ENCODE measurements at regions not wholly inside any gene's neighbourhood (a gene's known extent, or its start where the extent isn't known, plus 50 kb on each side); places are given as distances from the start of the nearest gene placed in this dataset.
A peak's percentile ranks its signal among the peaks of the same experiment; 100 is the strongest.
"Not testable (repeated sequence)": the region's sequence is repeated elsewhere in the genome, so short reads cannot be mapped to it uniquely, and the experiment has no call there.

- DNase-seq (ENCODE audit: low read depth in 3 of 3, low spot score in 2 of 3): no peak
These were observed 203.0 kb upstream of the MYL2 start for GRCh38 chr12:111123390-111123789.

DNA sequence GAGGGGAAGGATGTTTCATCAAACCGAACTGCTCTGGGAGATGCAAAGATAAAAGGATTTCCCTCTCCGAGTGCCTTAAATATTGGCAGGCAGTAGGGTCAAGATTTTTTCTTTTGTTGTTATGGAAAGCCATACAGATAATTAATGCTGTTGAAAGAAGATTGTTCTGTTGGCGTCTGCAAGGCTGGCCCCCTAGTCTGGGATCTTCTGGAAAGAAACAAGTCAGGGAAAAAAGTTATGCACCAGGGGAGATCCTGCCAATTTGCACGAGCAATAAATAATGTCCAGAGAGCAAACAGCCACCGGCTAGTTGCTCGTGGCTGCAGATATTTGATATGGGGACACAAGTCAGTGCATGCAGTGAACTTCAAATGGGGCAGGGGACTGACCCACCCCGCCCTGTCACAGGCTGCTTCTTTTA lies 202.1 kb upstream of the MYL2 start:
- peak in 1 of 3 donors; percentile 52 for DNase-seq (ENCODE audit: low read depth in 3 of 3, low spot score in 2 of 3)

- no peak for DNase-seq (ENCODE audit: low read depth in 3 of 3, low spot score in 2 of 3)
These were observed 201.5 kb upstream of the MYL2 start for GRCh38 chr12:111121840-111122239.

DNA sequence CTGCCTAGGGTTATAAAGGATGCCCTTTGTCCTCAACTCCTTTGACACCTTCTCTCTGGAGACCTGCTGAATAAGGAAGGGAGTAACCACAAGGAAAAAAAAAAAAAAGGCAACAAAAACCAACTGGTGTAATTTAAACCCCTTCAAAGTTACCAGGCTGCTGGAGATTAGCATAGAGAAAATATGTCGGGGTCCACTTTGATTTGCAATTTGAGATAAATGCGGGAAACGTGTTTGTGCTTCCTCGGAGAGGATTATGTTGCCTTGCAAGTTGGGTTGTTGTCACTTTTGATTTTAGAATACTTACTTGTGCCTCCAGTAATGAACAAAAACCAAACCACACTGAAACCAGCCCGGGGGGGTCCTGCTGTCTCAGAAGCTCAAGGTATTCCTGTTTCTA lies 200.2 kb upstream of the MYL2 start:
- DNase-seq (ENCODE audit: low read depth in 3 of 3, low spot score in 2 of 3): no peak

DNA sequence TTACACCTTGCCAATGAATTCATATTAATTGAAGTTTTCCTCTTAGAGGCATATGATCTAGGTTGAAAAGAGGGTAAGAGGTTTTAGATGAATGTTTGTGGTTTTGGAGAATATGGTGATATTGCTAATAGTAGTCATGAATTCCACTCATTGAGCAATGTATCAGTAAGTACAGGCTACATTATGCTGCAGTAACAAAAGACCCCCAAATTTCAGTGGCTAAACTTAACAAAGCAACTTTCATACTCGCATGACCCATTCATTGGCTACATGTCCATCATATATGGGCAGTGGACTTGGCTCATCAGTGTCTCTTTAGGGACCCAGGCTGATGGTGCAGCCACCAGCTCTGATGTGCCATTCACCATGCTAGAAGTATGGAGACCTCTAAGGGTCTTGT lies 196.6 kb upstream of the MYL2 start:
- no peak for DNase-seq (ENCODE audit: low read depth in 3 of 3, low spot score in 2 of 3)

DNA sequence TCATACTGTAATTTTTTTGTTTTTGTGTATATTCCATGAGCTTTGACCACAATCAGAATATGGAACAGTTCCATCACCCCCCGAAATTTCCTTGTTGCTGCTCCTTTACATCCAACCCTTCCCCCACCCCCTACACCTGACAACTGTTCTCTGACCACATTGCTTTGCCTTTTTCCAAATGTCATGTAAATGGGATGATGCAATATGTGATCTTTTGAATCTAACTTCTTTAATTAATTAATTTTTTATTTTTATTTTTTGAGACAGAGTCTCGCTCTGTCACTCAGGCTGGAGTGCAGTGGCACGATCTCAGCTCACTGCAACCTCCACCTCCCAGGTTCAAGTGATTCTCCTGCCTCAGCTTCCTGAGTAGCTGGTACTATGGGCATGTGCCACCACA lies 192.9 kb upstream of the MYL2 start:
- DNase-seq (ENCODE audit: low read depth in 3 of 3, low spot score in 2 of 3): not testable (repeated sequence)

DNA sequence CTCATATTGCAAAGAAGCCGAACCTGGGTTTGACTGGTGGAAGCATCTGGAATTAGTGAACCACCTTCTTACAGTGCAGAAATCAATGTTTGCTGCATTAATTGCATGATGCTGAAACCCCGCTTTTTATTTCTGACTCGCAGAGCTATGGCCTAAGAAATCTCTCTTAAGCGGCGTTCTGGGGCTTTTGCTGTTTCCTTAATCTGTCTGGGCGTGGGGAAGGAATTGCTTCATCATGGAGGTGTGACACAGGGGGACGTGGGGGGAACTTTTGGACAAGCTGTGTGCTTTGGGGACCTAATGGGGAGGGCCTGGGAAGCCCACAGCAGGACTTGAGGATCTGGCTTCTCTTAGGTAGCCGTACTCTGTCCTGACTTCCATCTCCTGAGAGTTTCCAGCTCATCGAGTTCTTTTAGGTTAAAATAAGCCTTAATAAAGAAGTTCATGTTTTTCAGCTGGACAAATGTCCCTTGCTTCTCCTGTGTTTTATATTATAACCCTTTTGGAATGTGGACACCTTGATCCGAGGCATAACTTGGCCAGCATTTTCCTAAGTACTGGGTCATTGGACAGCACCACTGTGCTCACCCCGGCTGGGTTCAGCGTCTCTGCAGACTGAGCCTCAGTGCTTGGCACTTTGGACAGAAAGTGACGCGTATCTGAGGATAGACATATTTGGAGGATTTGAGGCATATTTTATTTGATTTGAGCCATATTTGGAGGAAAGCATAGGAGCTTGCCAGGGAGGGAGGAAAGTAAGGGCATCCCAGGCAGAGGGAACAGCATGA lies 192.1 kb upstream of the MYL2 start:
- DNase-seq (ENCODE audit: low read depth in 3 of 3, low spot score in 2 of 3): no peak

DNA sequence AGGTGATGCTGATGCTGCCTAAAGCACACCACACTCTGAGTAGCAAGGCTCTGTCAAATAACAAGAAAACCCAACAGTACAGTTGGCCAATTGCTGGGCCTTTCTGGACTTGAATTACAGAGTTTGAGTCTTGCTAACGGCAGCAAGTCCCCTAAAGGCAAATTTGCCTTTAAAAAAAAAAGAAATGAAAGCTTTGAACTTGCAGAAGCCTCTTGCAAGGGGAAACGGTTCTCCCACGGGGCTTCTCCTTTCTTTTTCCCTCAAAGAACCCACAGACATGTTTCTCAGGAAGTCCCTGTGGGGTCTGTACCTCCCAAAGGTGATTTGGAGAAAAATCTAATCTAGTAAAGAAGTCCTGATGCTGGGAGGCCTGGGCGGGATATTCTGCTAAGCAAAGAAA lies 191.3 kb upstream of the MYL2 start:
- no peak for DNase-seq (ENCODE audit: low read depth in 3 of 3, low spot score in 2 of 3)

- DNase-seq (ENCODE audit: low read depth in 3 of 3, low spot score in 2 of 3): no peak
These were observed 190.2 kb upstream of the MYL2 start for GRCh38 chr12:111110556-111110955.

- DNase-seq (ENCODE audit: low read depth in 3 of 3, low spot score in 2 of 3): no peak
These were observed 188.3 kb upstream of the MYL2 start for GRCh38 chr12:111108726-111109125.

DNA sequence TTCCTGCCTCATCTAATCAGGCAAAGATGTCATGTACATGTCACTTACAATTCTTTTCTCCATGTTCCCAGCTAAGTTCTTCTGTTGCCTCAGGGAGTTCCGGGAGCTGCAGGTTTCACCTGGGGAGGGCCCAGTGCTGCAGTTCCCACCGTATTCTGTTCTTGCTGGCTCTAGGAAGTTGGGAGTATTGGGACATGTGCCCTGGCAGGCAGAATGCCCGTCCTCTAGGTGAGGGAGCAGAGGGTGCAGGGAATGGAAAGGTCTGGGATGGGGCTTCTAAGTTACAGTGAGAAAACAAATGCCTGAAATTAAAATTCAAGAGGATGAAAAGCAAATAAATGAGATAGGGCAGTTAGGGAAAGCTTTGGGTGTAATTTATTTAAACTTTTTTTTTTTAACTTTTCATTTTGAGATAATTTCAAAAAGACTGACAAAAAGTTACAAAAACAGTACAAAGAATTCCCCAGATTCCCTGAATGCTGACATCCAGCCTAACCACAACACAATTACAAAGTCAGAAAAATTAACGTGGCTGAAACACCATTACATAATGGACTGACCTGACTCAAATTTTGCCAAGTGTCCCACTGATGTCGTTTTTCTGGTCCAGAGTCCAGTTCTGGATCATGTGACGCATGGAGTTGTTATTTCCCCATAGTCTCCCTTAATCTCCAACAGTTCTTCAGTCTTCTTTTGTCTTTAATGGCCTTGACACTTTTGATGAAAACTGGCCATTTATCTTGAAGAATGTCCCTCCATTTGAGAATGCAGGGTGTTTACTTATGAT lies 187.2 kb upstream of the MYL2 start:
- DNase-seq (ENCODE audit: low read depth in 3 of 3, low spot score in 2 of 3): no peak

DNA sequence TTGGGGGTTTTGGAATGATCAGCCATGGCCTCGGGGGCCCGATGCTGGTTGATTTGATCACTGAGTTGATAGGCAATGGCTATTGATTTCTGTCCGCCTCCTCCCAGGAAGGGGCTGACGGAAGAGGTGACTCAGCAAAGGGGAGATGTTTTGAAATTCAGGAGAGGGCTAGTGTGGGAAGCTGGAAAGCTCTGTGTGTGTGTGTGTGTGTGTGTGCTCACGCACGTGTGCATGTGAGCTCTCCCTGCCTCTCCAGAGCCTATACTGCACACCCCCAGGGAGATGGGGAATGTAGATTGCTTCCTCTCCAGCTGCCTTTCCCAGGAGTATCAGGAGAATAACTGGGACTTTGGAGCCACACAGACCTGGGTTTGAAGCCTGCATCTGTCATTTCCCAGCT lies 184.9 kb upstream of the MYL2 start:
- DNase-seq (ENCODE audit: low read depth in 3 of 3, low spot score in 2 of 3): no peak

DNA sequence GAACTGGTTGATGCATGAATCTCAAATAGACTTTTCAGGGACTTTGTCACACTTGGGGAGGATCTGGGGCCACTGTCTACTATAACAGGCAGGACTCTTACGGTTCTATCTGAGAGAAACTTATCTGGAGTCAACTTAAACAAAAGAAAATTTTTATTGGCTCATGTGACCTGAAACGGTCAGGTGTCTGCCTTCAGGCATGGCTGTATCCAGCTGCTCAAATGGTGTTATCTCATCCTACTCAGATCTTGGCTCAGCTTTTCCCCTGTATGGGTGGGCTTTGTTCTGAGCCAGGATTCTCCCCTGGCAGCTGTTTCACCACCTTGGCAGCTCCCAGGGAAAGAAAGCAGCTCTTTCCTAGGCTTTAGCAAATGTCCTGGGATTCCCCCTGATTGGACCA lies 183.2 kb upstream of the MYL2 start:
- DNase-seq (ENCODE audit: low read depth in 3 of 3, low spot score in 2 of 3): no peak

DNA sequence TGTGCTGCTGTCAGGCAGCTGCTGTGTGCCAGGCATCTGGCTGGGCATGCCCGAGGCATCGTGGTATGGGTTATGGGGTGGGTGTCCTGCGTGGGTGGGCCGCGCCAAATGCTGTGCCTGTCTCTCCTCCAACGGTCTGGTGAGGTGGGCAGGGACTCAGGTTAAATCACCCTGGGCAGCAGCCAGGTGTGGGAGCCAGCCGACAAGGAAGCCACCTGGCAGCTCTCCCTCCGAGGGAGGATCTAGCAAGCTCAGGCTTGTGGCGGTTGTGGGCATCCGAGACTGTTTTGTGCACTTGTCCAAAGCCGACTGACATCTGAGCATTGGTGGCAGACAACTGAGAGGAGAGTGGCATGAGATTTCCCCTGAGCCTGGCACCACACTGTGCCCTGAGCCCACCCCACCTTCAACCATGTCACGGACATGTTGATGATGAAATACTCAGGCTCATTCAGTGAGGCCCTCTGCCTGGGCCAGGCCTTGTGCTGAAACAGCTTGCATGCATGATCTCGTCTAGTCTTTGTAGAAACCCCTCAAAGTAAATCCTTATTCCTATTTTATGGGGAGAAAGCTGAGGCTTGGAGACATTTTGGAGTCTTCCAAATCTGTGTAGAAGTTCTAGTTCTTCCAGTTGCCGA lies 181.8 kb upstream of the MYL2 start:
- DNase-seq (ENCODE audit: low read depth in 3 of 3, low spot score in 2 of 3): no peak

- DNase-seq (ENCODE audit: low read depth in 3 of 3, low spot score in 2 of 3): no peak
These were observed 180.6 kb upstream of the MYL2 start for GRCh38 chr12:111101003-111101402.

GRCh38 chr12:111100554-111100953 lies 180.2 kb upstream of the MYL2 start:
- DNase-seq (ENCODE audit: low read depth in 3 of 3, low spot score in 2 of 3): no peak

GRCh38 chr12:111100003-111100402 lies 179.6 kb upstream of the MYL2 start:
- no peak for DNase-seq (ENCODE audit: low read depth in 3 of 3, low spot score in 2 of 3)

DNA sequence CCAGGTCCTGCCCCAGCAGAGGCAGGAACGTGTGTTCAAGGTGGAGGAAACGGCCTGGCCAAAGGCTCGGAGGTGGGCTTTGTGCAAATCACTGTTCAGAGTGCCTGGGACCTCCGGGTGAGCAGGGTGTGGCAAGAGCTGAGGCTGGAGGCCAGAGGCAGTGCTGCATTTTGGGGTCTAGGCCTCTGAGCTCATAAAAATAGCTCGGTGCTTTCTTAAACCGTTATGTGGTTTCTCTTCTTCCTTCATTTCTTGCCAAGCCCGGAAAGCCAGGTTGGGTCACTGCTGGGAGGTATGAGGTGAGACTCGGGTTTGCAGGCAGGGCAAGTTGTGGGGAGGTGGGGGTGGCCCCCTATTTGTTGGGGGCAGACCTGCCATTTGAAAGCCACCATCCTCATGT lies 178.8 kb upstream of the MYL2 start:
- no peak for DNase-seq (ENCODE audit: low read depth in 3 of 3, low spot score in 2 of 3)

DNA sequence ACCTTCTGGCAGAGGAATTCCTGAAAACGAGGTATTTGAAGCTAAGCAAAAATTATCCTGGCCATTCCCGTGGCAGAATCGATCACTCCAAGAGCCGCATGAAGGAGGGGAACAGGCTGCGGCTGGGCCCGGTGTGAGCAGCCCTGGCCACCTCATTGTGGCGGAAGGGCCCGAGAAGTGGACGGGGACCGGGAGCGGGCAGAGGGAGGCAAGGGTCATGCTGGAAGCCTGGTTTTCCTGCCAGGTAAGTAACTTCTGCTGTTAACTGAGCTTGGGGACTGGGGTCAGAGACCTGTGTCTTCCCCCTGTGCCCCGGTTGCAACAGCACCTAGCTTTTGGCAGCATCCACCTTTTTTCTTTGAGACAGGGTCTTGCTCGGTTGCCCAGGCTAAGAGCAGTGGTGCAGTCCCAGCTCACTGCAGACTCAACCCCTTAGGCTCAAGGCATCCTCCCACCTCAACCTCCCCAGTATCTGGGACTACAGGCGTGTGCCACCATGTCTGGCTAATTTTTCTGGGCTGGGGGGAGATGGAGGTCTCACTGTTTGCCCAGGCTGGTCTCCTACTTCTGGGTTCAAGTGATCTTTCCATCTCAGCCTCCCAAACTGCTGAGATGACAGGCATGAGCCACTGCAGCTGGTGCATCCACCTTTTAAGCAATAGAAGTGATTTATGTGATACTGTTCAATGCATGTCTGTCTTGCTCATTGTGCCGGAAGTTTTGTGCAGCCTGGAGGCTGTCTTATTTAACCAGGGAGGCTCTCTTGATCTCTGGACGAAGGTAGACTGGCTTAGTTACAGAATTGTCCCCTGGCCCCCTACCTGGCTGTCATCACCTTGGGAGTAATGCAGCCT lies 174.0 kb upstream of the MYL2 start:
- DNase-seq (ENCODE audit: low read depth in 3 of 3, low spot score in 2 of 3): no peak

DNA sequence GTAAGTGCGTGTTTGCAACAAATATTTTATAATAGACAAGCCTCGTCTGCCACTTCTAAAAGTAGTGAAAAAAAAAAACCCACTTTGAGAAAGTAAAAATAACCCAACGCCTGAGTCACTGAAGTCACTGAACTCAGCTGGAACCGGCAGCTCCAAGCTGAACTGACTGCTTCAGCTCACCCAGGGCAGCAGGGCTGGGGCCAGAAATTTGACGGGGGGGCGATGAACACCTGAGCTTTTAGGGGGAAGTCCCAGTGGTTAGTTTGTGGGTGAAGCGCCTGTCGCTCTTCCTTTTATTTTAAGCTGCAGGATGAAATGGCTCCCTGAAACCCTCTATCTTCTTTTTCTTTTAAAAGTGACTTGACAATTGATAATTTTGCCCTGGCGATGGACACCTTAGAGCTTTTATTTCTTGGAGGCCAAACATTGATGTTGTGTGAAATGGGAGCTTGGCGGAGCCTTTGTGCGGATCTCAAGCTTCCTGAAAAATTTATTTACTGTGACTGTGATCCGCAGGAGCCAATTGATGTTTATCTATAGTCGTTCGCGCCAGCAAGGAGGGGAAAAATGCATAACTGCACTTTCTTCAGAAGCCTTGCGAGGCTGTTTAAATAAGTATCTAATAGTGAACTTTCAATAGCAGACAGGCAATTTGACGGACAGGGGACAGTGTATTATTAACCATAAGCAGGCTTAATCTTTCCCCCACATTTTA lies 173.2 kb upstream of the MYL2 start:
- DNase-seq (ENCODE audit: low read depth in 3 of 3, low spot score in 2 of 3): no peak

Measured in right renal cortex interstitium (tissue), 3 donors.